ENCODE measurements at regions not wholly inside any gene's neighbourhood (a gene's known extent, or its start where the extent isn't known, plus 50 kb on each side); places are given as distances from the start of the nearest gene placed in this dataset.

- no peak for DNase-seq (ENCODE audit: low spot score in 2 of 2)
- Histone ChIP-seq H3K4me3 (no peak overlapping the region), H3K4me1 (no peaks in the 10 kb centered on the region), H3K36me3 (no peaks in the 10 kb centered on the region), H3K27me3 (no peaks in the 10 kb centered on the region), H3K27ac (no peak overlapping the region), H3K9me3 (no peaks in the 10 kb centered on the region)
- no peak for TF ChIP-seq EP300 (IDR thresholded peaks at IDR 0.05)
- no peak for TF ChIP-seq CTCF (IDR thresholded peaks at IDR 0.05)
- 49 to 51% methylated on average over 2 of the region's 2 CpGs for WGBS, 2 donors
Measured at GRCh38 chr3:147729641-147730040, 320.5 kb downstream of the ZIC1 start.

GRCh38 chr3:147730284-147730683, 321.1 kb downstream of the ZIC1 start:
- H3K9me3 ChIP-seq, result no peaks in the 10 kb centered on the region
- no peak for DNase-seq (ENCODE audit: low spot score in 2 of 2)
- no peak overlapping the region for H3K27ac ChIP-seq
- no peaks in the 10 kb centered on the region for H3K4me1 ChIP-seq
- no peak overlapping the region for H3K4me3 ChIP-seq
- WGBS, 2 donors, result 28 to 31% methylated on average over 4 of the region's 4 CpGs
- H3K27me3 ChIP-seq, result no peaks in the 10 kb centered on the region
- no peak for TF ChIP-seq EP300 (IDR thresholded peaks at IDR 0.05)
- TF ChIP-seq POLR2A (IDR thresholded peaks at IDR 0.05), result no peak
- TF ChIP-seq CTCF (IDR thresholded peaks at IDR 0.05), result no peak
- no peaks in the 10 kb centered on the region for H3K36me3 ChIP-seq

- Histone ChIP-seq H3K4me3 (no peak overlapping the region), H3K27me3 (no peaks in the 10 kb centered on the region), H3K4me1 (no peaks in the 10 kb centered on the region), H3K27ac (no peak overlapping the region), H3K36me3 (no peaks in the 10 kb centered on the region), H3K9me3 (no peaks in the 10 kb centered on the region)
- no peak for DNase-seq (ENCODE audit: low spot score in 2 of 2)
- 75 to 76% methylated on average over 2 of the region's 2 CpGs for WGBS, 2 donors
- TF ChIP-seq EP300 (IDR thresholded peaks at IDR 0.05), result no peak
- no peak for TF ChIP-seq POLR2A (IDR thresholded peaks at IDR 0.05)
- no peak for TF ChIP-seq CTCF (IDR thresholded peaks at IDR 0.05)
Measured at GRCh38 chr3:147733217-147733616, 324.1 kb downstream of the ZIC1 start.

- 35 to 42% methylated on average over 3 of the region's 3 CpGs for WGBS, 2 donors
- Histone ChIP-seq H3K27me3 (no peaks in the 10 kb centered on the region), H3K36me3 (no peaks in the 10 kb centered on the region), H3K27ac (no peak overlapping the region), H3K4me1 (no peaks in the 10 kb centered on the region), H3K4me3 (no peak overlapping the region), H3K9me3 (no peaks in the 10 kb centered on the region)
- no peak for DNase-seq (ENCODE audit: low spot score in 2 of 2)
- TF ChIP-seq POLR2A (IDR thresholded peaks at IDR 0.05) (no peak), CTCF (IDR thresholded peaks at IDR 0.05) (no peak), EP300 (IDR thresholded peaks at IDR 0.05) (no peak)
Measured at GRCh38 chr3:147735616-147736015, 326.5 kb downstream of the ZIC1 start.

GRCh38 chr3:147736226-147736625, 327.1 kb downstream of the ZIC1 start:
- TF ChIP-seq POLR2A (IDR thresholded peaks at IDR 0.05), result no peak
- no peak for TF ChIP-seq EP300 (IDR thresholded peaks at IDR 0.05)
- no peak for TF ChIP-seq CTCF (IDR thresholded peaks at IDR 0.05)
- Histone ChIP-seq H3K9me3 (no peaks in the 10 kb centered on the region), H3K4me3 (no peak overlapping the region), H3K27me3 (no peaks in the 10 kb centered on the region), H3K36me3 (no peaks in the 10 kb centered on the region), H3K4me1 (no peaks in the 10 kb centered on the region), H3K27ac (no peak overlapping the region)
- DNase-seq (ENCODE audit: low spot score in 2 of 2), result no peak
- WGBS, 2 donors, result 57 to 60% methylated on average over 2 of the region's 2 CpGs
